ENCODE measurements at regions not wholly inside any gene's neighbourhood (a gene's known extent, or its start where the extent isn't known, plus 50 kb on each side); places are given as distances from the start of the nearest gene placed in this dataset.

GRCh38 chr11:90407350-90407749, 184.5 kb upstream of the CHORDC1 start:
- no peak for ATAC-seq
- H3K4me3 ChIP-seq, result no peak overlapping the region
- no peaks in the 10 kb centered on the region for H3K27me3 ChIP-seq
- H3K27ac ChIP-seq, result no peak overlapping the region
- no peaks in the 10 kb centered on the region for H3K9me3 ChIP-seq
- no peaks in the 10 kb centered on the region for H3K36me3 ChIP-seq
- TF ChIP-seq EP300 (IDR thresholded peaks at IDR 0.05) (no peak), POLR2A (IDR thresholded peaks at IDR 0.05) (no peak), CTCF (IDR thresholded peaks at IDR 0.05) (no peak), POLR2AphosphoS5 (IDR thresholded peaks at IDR 0.05) (no peak)
- H3K4me1 ChIP-seq, result no peaks in the 10 kb centered on the region

GRCh38 chr11:90392692-90393091, 169.8 kb upstream of the CHORDC1 start:
- no peaks in the 10 kb centered on the region for H3K36me3 ChIP-seq
- no peak for TF ChIP-seq EP300 (IDR thresholded peaks at IDR 0.05)
- no peak for TF ChIP-seq POLR2AphosphoS5 (IDR thresholded peaks at IDR 0.05)
- no peak for TF ChIP-seq POLR2A (IDR thresholded peaks at IDR 0.05)
- TF ChIP-seq CTCF (IDR thresholded peaks at IDR 0.05), result no peak
- no peaks in the 10 kb centered on the region for H3K27me3 ChIP-seq
- no peaks in the 10 kb centered on the region for H3K4me1 ChIP-seq
- no peak overlapping the region for H3K4me3 ChIP-seq
- 94 to 100% methylated on average over 1 of the region's 1 CpG for WGBS, 2 donors (ENCODE audit: low coverage in 1 of 2)
- no peaks in the 10 kb centered on the region for H3K9me3 ChIP-seq
- ATAC-seq, result no peak
- no peak overlapping the region for H3K27ac ChIP-seq

- no peaks in the 10 kb centered on the region for H3K36me3 ChIP-seq
- no peak overlapping the region for H3K4me3 ChIP-seq
- H3K27ac ChIP-seq, result no peak overlapping the region
- no peak for ATAC-seq
- WGBS, 2 donors (ENCODE audit: low coverage in 1 of 2), result 67 to 80% methylated on average over 1 to 2 of the region's 7 CpGs
- H3K27me3 ChIP-seq, result no peaks in the 10 kb centered on the region
- no peaks in the 10 kb centered on the region for H3K4me1 ChIP-seq
- no peak for TF ChIP-seq POLR2AphosphoS5 (IDR thresholded peaks at IDR 0.05)
- TF ChIP-seq POLR2A (IDR thresholded peaks at IDR 0.05), result no peak
- no peak for TF ChIP-seq EP300 (IDR thresholded peaks at IDR 0.05)
- TF ChIP-seq CTCF (IDR thresholded peaks at IDR 0.05), result no peak
- no peaks in the 10 kb centered on the region for H3K9me3 ChIP-seq
Measured at GRCh38 chr11:90391756-90392155, 168.9 kb upstream of the CHORDC1 start.

GRCh38 chr11:90380206-90380605, 157.4 kb upstream of the CHORDC1 start:
- no peaks in the 10 kb centered on the region for H3K27me3 ChIP-seq
- no peak overlapping the region for H3K27ac ChIP-seq
- no peaks in the 10 kb centered on the region for H3K9me3 ChIP-seq
- H3K4me1 ChIP-seq, result no peaks in the 10 kb centered on the region
- no peaks in the 10 kb centered on the region for H3K36me3 ChIP-seq
- no peak for ATAC-seq
- H3K4me3 ChIP-seq, result no peak overlapping the region
- 91% methylated on average over 5 of the region's 5 CpGs; no CpG with 5 or more reads in 1 of the 2 donors for WGBS, 2 donors (ENCODE audit: low coverage in 1 of 2)
- TF ChIP-seq CTCF (IDR thresholded peaks at IDR 0.05) (no peak), POLR2A (IDR thresholded peaks at IDR 0.05) (no peak), EP300 (IDR thresholded peaks at IDR 0.05) (no peak), POLR2AphosphoS5 (IDR thresholded peaks at IDR 0.05) (no peak)

- WGBS, 2 donors (ENCODE audit: low coverage in 1 of 2), result 83 to 89% methylated on average over 2 of the region's 2 CpGs
- H3K4me1 ChIP-seq, result no peaks in the 10 kb centered on the region
- ATAC-seq, result no peak
- TF ChIP-seq POLR2A (IDR thresholded peaks at IDR 0.05) (no peak), POLR2AphosphoS5 (IDR thresholded peaks at IDR 0.05) (no peak), EP300 (IDR thresholded peaks at IDR 0.05) (no peak), CTCF (IDR thresholded peaks at IDR 0.05) (no peak)
- H3K9me3 ChIP-seq, result no peaks in the 10 kb centered on the region
- no peaks in the 10 kb centered on the region for H3K36me3 ChIP-seq
- no peak overlapping the region for H3K4me3 ChIP-seq
- no peak overlapping the region for H3K27ac ChIP-seq
- no peaks in the 10 kb centered on the region for H3K27me3 ChIP-seq
Measured at GRCh38 chr11:90373971-90374370, 151.1 kb upstream of the CHORDC1 start.
